Activated effector memory CD4-positive, alpha-beta T cell treated with anti-CD3 and anti-CD28 coated beads, Interleukin-2, amount 50 U/mL, for 16 hours (primary cell): ENCODE measurements at regions not wholly inside any gene's neighbourhood (a gene's known extent, or its start where the extent isn't known, plus 50 kb on each side); places are given as distances from the start of the nearest gene placed in this dataset.
"Not testable (repeated sequence)": the region's sequence is repeated elsewhere in the genome, so short reads cannot be mapped to it uniquely, and the experiment has no call there.

Experiments
- DNase-seq: peaks from one replicate; pipeline ENCODE4 v3.0.0-alpha.2; 2020

DNA sequence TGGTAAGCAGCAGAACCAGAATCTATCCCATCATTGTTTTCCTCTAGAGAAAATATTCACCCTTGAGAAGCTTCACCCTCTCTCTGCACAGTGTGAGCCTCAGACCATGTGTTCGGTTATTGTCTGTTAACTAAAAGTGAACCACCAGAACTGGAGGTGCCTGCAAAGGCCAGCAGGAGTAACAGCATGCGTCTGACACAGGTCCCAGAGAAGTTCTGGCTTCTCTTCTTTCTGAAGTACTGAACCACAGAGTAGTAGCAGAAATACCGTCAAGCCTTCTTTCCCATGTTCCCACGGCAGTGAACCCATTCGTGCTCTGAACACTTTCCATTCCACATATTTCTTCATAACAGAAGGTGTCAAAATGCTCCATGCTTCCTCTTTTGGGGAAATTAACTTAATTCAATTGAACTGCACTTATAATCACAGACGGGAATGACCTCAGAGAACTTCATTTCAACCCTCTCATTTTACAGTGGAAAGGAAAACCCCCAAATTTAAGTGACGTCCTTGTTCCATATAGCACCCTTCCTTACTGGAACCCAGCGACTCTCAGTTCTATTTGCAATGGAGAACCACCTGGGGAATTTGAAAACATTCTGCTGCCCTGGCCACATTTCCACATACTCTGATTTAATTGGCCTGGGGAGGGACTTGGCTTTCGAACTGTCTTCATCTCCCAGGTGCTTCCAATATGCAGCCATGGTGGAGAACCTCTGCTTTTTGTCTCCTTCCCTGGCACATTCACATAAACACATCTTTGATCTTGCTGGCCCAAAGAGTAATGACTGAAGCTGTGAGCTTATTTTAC is 519.1 kb downstream of the RNF144A start:
- DNase-seq: no peak

GRCh38 chr2:7437141-7437540 is 519.9 kb downstream of the RNF144A start:
- DNase-seq: no peak

GRCh38 chr2:7437716-7438632 is 520.8 kb downstream of the RNF144A start:
- no peak for DNase-seq

DNA sequence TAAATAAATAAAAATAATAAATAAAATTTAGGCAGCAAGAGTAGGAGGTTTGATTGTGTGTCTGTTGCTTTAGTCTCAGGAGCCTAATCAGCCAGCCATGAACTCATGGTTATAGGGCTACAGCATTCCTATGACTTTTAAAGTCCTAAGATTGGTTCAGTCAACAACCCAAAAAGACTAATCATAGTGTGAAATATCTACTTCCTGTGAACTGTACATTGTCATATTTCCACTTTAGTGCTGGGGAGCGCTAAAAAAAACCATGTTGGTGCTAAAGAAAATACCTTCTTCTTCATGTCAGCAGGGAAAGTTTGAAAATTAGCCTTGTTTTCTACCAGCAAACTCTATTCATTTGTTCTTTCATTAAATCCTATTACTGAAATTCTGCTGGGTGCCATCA is 521.6 kb downstream of the RNF144A start:
- DNase-seq: no peak

GRCh38 chr2:7440977-7441376 is 523.8 kb downstream of the RNF144A start:
- DNase-seq: no peak

- DNase-seq: not testable (repeated sequence)
Observed at GRCh38 chr2:7441841-7442240, 524.6 kb downstream of the RNF144A start.

DNA sequence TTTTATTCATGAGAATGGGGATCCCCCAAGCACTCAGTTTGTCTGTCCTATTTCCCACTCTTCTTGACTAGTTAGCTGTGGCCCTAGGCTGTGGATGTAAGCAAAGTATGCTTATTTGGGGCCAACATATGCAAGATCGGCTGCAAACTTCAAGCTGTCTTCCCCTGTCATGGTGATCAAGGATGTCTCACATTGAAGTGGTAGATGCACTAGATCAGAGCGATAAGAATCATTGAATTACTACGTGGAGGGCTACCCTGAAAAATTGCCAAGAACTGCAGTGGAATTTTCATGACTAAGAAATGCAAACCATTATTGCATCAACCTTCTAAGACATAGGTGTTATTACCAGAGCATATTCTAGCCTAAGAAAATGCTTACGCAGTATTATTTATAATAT is 527.4 kb downstream of the RNF144A start:
- DNase-seq: no peak

GRCh38 chr2:7448578-7449264 is 531.5 kb downstream of the RNF144A start:
- no peak for DNase-seq

DNA sequence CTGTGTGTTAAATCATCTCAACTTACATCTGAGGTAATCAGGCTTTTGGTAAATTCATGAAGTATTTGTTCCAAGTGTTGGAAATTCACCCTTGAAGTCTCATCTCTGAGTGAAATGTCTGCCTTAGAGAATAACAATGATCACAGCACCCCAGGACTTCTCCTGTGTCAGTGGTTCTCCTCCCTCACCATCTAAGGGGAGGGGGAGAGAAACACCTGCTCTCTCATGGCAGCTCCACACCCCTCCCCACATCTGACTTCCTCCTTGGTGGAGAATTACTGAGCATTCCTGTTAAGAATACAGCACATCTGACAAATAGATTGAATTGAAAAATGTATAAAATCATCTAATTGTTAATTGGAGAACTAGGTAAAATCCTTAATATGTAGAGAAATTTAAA is 532.1 kb downstream of the RNF144A start:
- no peak for DNase-seq

- peak; percentile 73 for DNase-seq
Observed at GRCh38 chr2:7450188-7450832, 533.1 kb downstream of the RNF144A start.

GRCh38 chr2:7450833-7451190 is 533.6 kb downstream of the RNF144A start:
- no peak for DNase-seq

DNA sequence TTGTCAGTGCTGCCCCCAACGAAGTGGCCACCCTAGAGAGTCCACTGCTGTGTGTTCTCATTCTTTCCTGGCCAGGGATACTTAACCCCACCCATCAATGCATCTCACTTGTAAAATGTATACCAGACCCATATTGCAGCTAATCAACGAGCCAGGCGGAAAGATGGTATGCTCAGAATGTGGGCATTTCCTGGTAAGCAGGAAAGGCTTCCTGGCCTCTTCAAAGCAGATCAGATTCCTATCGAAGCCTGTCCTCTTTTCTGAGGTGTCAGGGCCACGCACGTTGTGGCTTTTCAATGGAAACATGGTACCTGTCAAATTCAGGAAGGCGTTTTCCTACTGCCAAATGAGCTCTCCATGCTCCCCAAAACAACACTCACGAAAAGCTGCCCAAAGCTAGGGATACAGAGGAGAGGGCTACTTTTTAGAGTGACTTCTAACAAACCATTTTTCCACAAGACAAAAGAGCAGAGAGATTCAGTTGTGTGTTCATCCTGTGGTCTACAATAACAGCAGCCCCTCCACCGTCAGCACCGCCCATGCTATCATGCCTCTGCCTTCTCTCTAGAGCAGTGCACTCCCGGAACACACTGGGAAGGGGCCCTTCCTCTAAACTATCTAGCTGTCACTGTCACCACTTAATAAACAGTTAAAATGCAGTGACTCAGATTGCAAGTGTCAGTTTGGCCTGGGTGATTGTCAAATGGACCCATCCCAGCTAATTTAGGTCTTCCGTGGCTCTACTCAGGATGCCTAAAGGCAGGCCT is 535.1 kb downstream of the RNF144A start:
- DNase-seq: no peak

DNA sequence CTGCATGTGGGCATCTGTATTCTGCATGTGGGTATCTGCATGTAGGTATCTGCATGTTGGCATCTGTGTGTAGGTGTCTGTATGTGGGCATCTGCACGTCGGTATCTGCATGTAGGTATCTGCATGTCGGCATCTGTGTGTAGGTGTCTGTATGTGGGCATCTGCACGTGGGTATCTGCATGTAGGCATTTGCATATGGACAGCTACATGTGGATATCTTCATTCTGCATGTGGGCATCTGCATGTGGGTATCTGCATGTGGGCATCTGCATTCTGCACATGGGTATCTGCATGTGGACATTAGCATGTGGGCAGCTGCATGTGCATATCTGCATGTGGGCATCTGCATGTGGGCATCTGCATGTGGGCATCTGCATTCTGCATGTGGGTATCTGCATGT is 537.4 kb downstream of the RNF144A start:
- DNase-seq: no peak

- DNase-seq: no peak
Observed at GRCh38 chr2:7456762-7457161, 539.5 kb downstream of the RNF144A start.

DNA sequence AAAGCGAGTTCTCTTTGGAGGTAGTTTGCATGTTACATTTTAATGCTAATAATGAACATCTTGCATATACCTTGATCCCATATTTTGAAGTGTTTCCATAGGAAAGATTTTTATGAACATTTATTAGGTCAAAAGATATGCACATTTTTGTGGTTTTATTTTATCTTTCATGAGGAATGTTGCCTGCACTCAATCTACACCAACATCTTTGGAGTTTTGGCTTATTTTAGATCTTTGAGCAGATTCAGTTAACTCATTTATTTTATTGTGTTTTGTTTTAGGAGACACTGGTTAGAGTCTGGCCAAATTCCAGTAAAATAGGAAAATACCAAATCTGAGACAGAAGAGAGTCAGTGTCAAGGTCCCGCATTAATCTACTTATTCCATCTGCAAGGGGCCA is 540.9 kb downstream of the RNF144A start:
- DNase-seq: no peak

DNA sequence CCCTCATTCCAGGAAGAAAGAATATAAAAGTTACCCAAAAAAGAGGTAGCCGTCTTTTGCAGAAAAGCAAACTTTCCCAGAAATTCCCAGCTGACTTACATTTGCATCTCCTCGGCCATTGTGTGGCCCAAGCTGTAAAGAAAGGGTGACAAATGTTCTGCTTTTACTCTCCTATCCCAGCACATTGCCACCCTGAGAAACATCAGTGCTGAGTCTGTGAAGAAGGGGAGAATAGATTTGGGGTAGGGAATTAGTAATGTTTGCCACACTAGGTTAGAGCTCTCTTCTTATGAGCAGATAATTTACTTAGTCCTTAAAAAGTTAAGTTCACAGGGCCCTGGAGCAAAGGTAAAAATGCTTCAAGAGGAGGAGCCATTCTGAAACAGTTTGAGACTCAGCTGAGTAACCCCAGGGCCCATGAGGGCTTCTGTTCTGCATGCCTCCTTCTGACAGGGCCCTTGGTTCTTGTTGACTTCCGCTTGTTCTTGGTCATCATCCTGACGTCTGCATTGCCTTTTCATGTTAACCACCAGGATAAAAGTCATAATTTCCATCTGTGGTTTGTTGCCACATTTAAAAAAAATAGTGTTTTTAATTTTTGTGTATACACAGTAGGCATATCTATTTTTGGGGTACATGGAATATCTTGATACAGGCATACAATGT is 550.7 kb downstream of the RNF144A start:
- DNase-seq: no peak

GRCh38 chr2:7468448-7468828 is 551.2 kb downstream of the RNF144A start:
- DNase-seq: no peak

- DNase-seq: no peak
Observed at GRCh38 chr2:7468955-7469354, 551.7 kb downstream of the RNF144A start.

DNA sequence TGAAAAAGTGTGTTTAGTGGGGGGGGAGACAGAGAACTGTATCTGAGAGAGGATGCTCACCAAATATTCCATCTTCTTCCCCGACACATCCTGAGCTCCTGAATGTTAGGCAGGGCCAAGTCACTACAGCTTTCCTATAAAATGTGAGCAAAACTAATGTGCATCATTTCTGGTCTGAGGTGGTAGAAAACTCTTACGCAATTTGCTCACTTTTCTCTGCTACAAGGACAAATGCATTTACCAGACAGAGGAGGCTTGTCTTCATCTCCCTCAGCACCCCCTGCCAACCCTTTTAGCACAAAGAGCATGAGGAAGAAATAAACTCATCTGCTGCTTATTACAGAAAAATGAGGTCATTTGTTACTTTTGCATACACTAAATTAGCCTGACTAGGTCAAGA is 554.0 kb downstream of the RNF144A start:
- no peak for DNase-seq

GRCh38 chr2:7472465-7472864 is 555.3 kb downstream of the RNF144A start:
- DNase-seq: no peak

DNA sequence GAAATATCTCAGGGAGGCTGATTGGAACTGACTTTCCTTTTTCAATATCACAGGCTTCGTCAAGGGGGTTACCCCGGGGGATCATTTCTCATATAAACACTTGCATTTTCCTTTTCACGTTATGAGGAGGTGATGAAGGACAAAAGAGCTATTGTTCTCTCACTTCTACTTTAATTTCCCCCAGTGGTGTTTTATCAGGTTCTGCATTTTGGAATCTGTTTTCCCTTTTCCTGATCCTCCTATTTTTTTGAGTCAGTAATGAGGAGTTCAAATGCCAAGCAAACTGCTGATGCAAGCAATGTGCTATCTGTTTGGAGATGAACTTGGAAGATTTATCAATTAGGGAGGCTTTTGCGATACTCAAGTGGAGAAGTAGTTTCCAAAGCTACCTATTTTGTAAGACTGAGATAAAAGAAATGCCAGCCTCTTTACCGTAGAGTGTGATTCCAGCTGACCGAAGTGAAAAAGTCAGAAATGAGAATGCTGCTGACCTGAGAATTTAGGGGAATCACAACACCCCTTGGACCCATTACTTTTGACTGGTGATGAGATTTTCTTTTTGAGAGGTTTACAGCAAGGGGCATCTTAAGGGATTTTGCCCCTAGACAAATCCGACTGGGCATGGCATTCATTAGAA is 556.0 kb downstream of the RNF144A start:
- no peak for DNase-seq
